Lower leg skin (tissue), 3 donors: ENCODE measurements at regions not wholly inside any gene's neighbourhood (a gene's known extent, or its start where the extent isn't known, plus 50 kb on each side); places are given as distances from the start of the nearest gene placed in this dataset.
"Not testable (repeated sequence)": the region's sequence is repeated elsewhere in the genome, so short reads cannot be mapped to it uniquely, and the experiment has no call there.

Source experiments
- CTCF ChIP-seq, 3 donors: fragments of 450-650 bp; IDR thresholded peaks; one replicate each; pipeline ENCODE4 v1.5.1; 2016; ENCODE audit warnings: antibody characterized with exemption in 3 of 3, mild to moderate bottlenecking in 3 of 3, moderate library complexity in 2 of 3
- POLR2A ChIP-seq, 2 donors: fragments of 450-650 bp; IDR thresholded peaks; one replicate each; pipeline ENCODE4 v1.6.1; 2016 to 2017; ENCODE audit warnings: antibody characterized with exemption in 2 of 2, mild to moderate bottlenecking in 1 of 2, moderate library complexity in 1 of 2

GRCh38 chr20:29050008-29050606 is 2207.4 kb upstream of the DEFB115 start:
- TF ChIP-seq CTCF, POLR2A (IDR thresholded peaks at IDR 0.05): not testable (repeated sequence)
